CD14-positive monocyte (primary cell): ENCODE measurements at regions not wholly inside any gene's neighbourhood (a gene's known extent, or its start where the extent isn't known, plus 50 kb on each side); places are given as distances from the start of the nearest gene placed in this dataset.

ENCODE experiments used
- DNase-seq, 3 donors: peaks; one replicate each; pipeline ENCODE4 v3.0.0-alpha.2; 2011 to 2022
- H2AFZ ChIP-seq: 2 replicates; pipeline ENCODE4 v1.6.0; 2012; ENCODE audit warnings: mild to moderate bottlenecking, low read depth, low read length, inconsistent platforms; ENCODE audit not compliant: insufficient read depth, poor library complexity, severe bottlenecking
- H3K27ac ChIP-seq, 2 donors: 1 replicate in 1 of 2; 2 replicates in 1 of 2; pipeline ENCODE4 v1.5.1; 2012 to 2013; ENCODE audit warnings: low read length in 2 of 2, control low read depth in 1 of 2, inconsistent platforms in 1 of 2, low read depth in 1 of 2, mild to moderate bottlenecking in 1 of 2
- H3K27me3 ChIP-seq, 2 donors: one replicate each; pipeline versions ENCODE4 v1.6.0 to v1.6.1; 2011 to 2013; ENCODE audit warnings: low read length in 2 of 2; ENCODE audit not compliant: control insufficient read depth in 2 of 2, insufficient read depth in 2 of 2
- H3K36me3 ChIP-seq, 2 donors: replicated peaks in 1 of 2; 1 replicate in 1 of 2; 2 replicates in 1 of 2; pipeline versions ENCODE4 v1.5.1 to v1.6.1; 2012 to 2013; ENCODE audit warnings: low read length in 2 of 2, control low read depth in 1 of 2, inconsistent platforms in 1 of 2, mild to moderate bottlenecking in 1 of 2; ENCODE audit not compliant: insufficient read depth in 2 of 2, control insufficient read depth in 1 of 2
- H3K4me1 ChIP-seq, 2 donors: 1 replicate in 1 of 2; 2 replicates in 1 of 2; pipeline versions ENCODE4 v1.5.1 to v1.6.1; 2012 to 2013; ENCODE audit warnings: low read length in 2 of 2, control low read depth in 1 of 2, inconsistent platforms in 1 of 2, mild to moderate bottlenecking in 1 of 2, moderate library complexity in 1 of 2; ENCODE audit not compliant: insufficient read depth in 2 of 2, control insufficient read depth in 1 of 2
- H3K4me2 ChIP-seq: replicated peaks from 2 replicates; pipeline ENCODE3; 2012; ENCODE audit warnings: low read length, moderate library complexity, mild to moderate bottlenecking; ENCODE audit not compliant: poor library complexity, severe bottlenecking; ENCODE audit errors: extremely low read depth
- H3K4me3 ChIP-seq, 3 experiments: fragments of 200-600 bp in 1 of 3; sonication (generic) in 1 of 3; replicated peaks in 1 of 3; 1 replicate in 2 of 3; 2 replicates in 1 of 3; pipeline ENCODE4 v1.5.1; 2011 to 2013; ENCODE audit warnings: low read length in 3 of 3, mild to moderate bottlenecking in 3 of 3, control low read depth in 2 of 3, low read depth in 2 of 3, inconsistent platforms in 1 of 3, moderate library complexity in 1 of 3
- H3K79me2 ChIP-seq: 2 replicates; pipeline ENCODE4 v1.6.0; 2012; ENCODE audit warnings: mild to moderate bottlenecking, control low read depth, inconsistent platforms, low read length, moderate library complexity; ENCODE audit not compliant: insufficient read depth
- H3K9ac ChIP-seq: 2 replicates; pipeline ENCODE4 v1.6.0; 2017; ENCODE audit warnings: low read length, mild to moderate bottlenecking; ENCODE audit not compliant: insufficient read depth, poor library complexity, severe bottlenecking
- H3K9me3 ChIP-seq, 2 donors: replicated peaks in 1 of 2; 1 replicate in 1 of 2; 2 replicates in 1 of 2; pipeline versions ENCODE4 v1.5.1 to v1.6.1; 2012 to 2013; ENCODE audit warnings: low read length in 2 of 2, control low read depth in 1 of 2; ENCODE audit not compliant: control insufficient read depth in 1 of 2, insufficient read depth in 1 of 2
- H4K20me1 ChIP-seq: 2 replicates; pipeline ENCODE4 v1.6.0; 2012; ENCODE audit warnings: mild to moderate bottlenecking, low read length, control low read depth, moderate library complexity; ENCODE audit not compliant: insufficient read depth
- H3K27ac Mint-ChIP-seq, 7 donors: one replicate each; pipeline ENCODE4 v1.8.0; 2020; ENCODE audit warnings: mild to moderate bottlenecking in 7 of 7, mixed read lengths in 7 of 7, moderate library complexity in 6 of 7, inconsistent platforms in 2 of 7
- H3K27me3 Mint-ChIP-seq, 3 donors: one replicate each; pipeline ENCODE4 v1.8.0; 2021 to 2022; ENCODE audit warnings: low read depth in 3 of 3, mild to moderate bottlenecking in 3 of 3, mixed read lengths in 3 of 3, moderate library complexity in 3 of 3, inconsistent platforms in 1 of 3
- H3K36me3 Mint-ChIP-seq, 2 donors: one replicate each; pipeline ENCODE4 v1.8.0; 2020; ENCODE audit warnings: mixed read lengths in 2 of 2, inconsistent platforms in 1 of 2, mild to moderate bottlenecking in 1 of 2
- H3K4me1 Mint-ChIP-seq: one replicate; pipeline ENCODE4 v1.8.0; 2020; ENCODE audit warnings: mild to moderate bottlenecking, mixed read lengths
- H3K4me3 Mint-ChIP-seq, 2 donors: one replicate each; pipeline ENCODE4 v1.8.0; 2020; ENCODE audit warnings: mild to moderate bottlenecking in 2 of 2, mixed read lengths in 2 of 2, moderate library complexity in 1 of 2
- H3K9me3 Mint-ChIP-seq, 7 donors: one replicate each; pipeline ENCODE4 v1.8.0; 2020 to 2022; ENCODE audit warnings: mixed read lengths in 7 of 7, mild to moderate bottlenecking in 6 of 7, moderate library complexity in 6 of 7, inconsistent platforms in 2 of 7
- CTCF ChIP-seq: fragments of 200-600 bp; IDR thresholded peaks from one replicate; pipeline ENCODE4 v1.8.0; 2022; ENCODE audit warnings: antibody characterized with exemption, mild to moderate bottlenecking
- WGBS: methylation state at CpG from one replicate; pipeline ENCODE4 v1.1.5; 2013; ENCODE audit warnings: missing lambda C conversion rate; ENCODE audit not compliant: insufficient coverage; 5-methylcytosine and 5-hydroxymethylcytosine counted together
- intact Hi-C, 2 donors: fragments of 100-400 bp; cut with micrococcal nuclease; formaldehyde crosslinking; loops; one replicate each; pipeline versions ENCODE4 v1.15.0 to v1.15.1; 2023

DNA sequence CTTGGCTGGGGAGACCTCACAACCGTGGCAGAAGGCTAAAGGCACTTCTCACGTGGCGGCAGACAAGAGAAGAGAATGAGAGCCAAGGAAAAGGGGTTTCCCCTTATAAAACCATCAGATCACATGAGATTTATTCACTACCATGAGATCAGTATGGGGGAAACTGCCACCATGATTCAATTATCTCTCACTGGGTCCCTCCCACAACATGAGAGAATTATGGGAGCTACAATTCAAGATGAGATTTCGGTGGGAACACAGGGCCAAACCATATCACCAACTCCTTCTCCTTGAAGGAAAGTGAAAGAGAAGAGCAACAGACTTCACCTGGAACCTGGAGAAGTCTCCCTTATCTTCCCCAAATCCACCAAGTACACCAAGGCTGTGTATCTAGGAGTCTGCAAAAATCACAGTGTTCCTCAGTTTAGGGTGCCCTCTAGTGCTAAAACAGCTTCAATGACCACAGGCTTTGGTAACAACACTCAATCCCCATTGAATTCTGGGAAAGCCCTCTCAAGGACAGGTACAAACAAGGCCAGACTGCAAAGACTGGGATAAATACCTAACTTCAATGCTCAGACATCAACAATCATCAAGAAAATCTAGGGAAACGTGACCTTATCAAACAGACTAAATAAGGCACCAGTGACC is 148.8 kb upstream of the SRD5A2 start:
- Histone ChIP-seq H3K9me3 (no peaks in the 10 kb centered on the region), H2AFZ (no peak overlapping the region), H3K36me3 (no peaks in the 10 kb centered on the region), H3K79me2 (no peaks in the 10 kb centered on the region), H4K20me1 (no peaks in the 10 kb centered on the region), H3K27ac (no peak overlapping the region), H3K4me2 (no peak overlapping the region), H3K9ac (no peak overlapping the region), H3K27me3 (no peaks in the 10 kb centered on the region), H3K4me3 (no peak overlapping the region), H3K4me1 (no peaks in the 10 kb centered on the region)
- WGBS, result no CpG with 5 or more reads among the region's 5 CpGs
- Mint-ChIP-seq H3K9me3 (peaks cover 0 to 8% (median 5%) of the 10 kb centered on the region in 7 donors), H3K36me3 (no peaks in the 10 kb centered on the region), H3K4me1 (no peaks in the 10 kb centered on the region), H3K27ac (peak overlapping the region in 1 of 7 donors; percentile 36), H3K4me3 (no peak overlapping the region), H3K27me3 (peaks cover 3 to 5% (median 4%) of the 10 kb centered on the region in 3 donors)
- intact Hi-C loops, result no loop called here
- DNase-seq, result no peak
- TF ChIP-seq CTCF, result no peak

GRCh38 chr2:31729065-31729439 is 148.3 kb upstream of the SRD5A2 start:
- intact Hi-C loops, result no loop called here
- peak overlapping the region in 1 of 2 donors; percentile 32 for H3K4me3 Mint-ChIP-seq
- WGBS, result no CpG with 5 or more reads among the region's 2 CpGs
- Histone ChIP-seq H3K27me3 (no peaks in the 10 kb centered on the region), H4K20me1 (no peaks in the 10 kb centered on the region), H3K36me3 (no peaks in the 10 kb centered on the region), H3K79me2 (no peaks in the 10 kb centered on the region), H3K4me1 (no peaks in the 10 kb centered on the region), H3K4me2 (no peak overlapping the region), H3K4me3 (no peak overlapping the region), H3K27ac (no peak overlapping the region), H2AFZ (no peak overlapping the region), H3K9ac (no peak overlapping the region), H3K9me3 (no peaks in the 10 kb centered on the region)
- H3K36me3 Mint-ChIP-seq, result no peaks in the 10 kb centered on the region
- no peak for TF ChIP-seq CTCF
- peaks cover 0 to 9% (median 6%) of the 10 kb centered on the region in 7 donors for H3K9me3 Mint-ChIP-seq
- peak overlapping the region in 1 of 7 donors; percentile 36 for H3K27ac Mint-ChIP-seq
- no peak for DNase-seq
- no peaks in the 10 kb centered on the region for H3K4me1 Mint-ChIP-seq
- H3K27me3 Mint-ChIP-seq, result peaks cover 3 to 5% (median 4%) of the 10 kb centered on the region in 3 donors
